GM12874 (cell line): ENCODE measurements at regions not wholly inside any gene's neighbourhood (a gene's known extent, or its start where the extent isn't known, plus 50 kb on each side); places are given as distances from the start of the nearest gene placed in this dataset.

Source experiments
- TF ChIP-seq, protein P1 (sequence below): IDR thresholded peaks from 2 replicates; pipeline ENCODE4 v1.5.1; 2011; ENCODE audit warnings: low read depth, mild to moderate bottlenecking, control low read depth, low read length, moderate library complexity; ENCODE audit not compliant: insufficient read depth

DNA sequence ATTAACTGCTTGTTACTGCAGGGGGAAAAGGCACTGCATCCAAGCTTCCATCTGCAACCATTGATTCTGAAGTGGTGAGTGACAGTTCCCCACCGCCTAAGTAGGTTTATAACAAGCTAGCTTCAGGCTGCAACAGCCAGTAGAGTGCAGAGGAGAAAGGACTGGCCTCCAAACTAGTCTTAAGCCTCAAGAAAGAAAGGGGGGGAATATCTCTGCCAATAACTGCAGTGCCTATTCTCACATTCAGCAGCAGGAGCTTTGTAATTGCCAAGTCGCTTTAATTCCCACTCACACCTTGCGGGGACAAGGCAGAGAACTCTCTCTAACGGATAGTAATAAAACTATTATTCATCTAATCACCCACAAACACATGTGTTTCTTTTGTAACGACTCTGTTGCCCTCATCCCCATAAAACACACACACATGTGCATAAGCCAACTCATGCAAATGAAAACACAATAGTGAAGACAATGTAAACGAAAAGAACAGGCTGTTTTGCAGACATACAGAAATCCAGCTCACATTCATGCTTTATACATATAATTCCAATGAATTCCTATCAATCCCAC, 1963.3 kb upstream of the PIK3C3 start:
- TF ChIP-seq, protein P1, sequence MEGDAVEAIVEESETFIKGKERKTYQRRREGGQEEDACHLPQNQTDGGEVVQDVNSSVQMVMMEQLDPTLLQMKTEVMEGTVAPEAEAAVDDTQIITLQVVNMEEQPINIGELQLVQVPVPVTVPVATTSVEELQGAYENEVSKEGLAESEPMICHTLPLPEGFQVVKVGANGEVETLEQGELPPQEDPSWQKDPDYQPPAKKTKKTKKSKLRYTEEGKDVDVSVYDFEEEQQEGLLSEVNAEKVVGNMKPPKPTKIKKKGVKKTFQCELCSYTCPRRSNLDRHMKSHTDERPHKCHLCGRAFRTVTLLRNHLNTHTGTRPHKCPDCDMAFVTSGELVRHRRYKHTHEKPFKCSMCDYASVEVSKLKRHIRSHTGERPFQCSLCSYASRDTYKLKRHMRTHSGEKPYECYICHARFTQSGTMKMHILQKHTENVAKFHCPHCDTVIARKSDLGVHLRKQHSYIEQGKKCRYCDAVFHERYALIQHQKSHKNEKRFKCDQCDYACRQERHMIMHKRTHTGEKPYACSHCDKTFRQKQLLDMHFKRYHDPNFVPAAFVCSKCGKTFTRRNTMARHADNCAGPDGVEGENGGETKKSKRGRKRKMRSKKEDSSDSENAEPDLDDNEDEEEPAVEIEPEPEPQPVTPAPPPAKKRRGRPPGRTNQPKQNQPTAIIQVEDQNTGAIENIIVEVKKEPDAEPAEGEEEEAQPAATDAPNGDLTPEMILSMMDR: no peak

DNA sequence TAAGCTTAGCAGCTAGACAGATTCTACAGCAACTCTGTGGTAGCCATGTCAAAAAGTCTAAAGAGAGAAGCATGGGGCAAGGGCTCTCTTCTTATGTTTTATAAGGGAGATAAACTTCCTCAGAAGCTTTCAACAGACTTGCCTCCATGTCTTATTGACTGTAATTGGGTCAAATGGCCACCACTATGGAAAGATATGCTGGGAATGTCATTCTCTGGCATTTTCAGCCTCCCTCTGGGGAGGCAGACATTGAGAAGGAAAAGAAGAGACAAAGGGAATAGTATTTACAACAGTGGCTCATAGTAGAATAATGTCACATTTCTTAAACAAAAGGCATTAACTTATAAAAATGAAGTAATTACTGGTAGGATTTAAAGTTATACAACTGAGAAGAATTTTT, 1964.5 kb upstream of the PIK3C3 start:
- TF ChIP-seq, protein P1: no peak

DNA sequence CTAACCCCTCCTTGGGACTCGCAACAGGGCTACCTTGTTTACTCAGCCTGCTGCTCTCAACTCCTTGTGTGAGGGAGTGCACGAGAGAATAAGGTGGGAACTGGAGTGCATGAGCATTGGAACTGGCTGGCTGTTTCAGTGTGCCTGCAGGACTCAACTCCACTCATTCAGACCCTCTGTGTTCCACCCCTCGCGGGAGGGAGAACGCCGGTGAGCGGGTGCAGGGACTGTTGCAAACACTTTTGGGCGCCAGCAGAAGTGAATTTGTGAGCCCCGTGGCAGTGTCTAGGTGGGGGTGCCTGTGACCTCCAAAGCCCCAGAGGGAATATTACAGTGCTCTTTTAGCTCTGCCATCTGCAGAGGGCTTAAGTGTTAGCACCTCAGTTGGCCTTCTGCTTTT, 1978.3 kb upstream of the PIK3C3 start:
- TF ChIP-seq, protein P1: no peak

DNA sequence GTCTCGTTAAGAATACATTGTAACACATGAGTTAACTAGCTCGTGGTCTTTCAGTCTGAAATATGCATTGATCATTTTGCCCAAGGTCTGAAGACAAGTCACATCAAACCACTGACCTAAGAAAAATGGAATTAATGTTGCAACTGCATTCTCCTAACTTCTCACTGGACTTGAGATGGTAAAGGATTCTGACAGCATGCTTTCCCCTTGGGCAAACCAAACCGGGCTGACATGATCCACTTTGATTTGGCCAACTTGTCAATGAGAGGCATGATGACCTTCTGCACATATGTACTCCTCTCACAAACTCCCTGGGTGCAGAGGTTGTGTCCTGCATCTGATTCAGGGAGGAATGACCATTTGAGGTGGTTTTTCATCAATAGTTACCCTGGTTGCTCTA, 1982.5 kb upstream of the PIK3C3 start:
- TF ChIP-seq, protein P1: no peak

DNA sequence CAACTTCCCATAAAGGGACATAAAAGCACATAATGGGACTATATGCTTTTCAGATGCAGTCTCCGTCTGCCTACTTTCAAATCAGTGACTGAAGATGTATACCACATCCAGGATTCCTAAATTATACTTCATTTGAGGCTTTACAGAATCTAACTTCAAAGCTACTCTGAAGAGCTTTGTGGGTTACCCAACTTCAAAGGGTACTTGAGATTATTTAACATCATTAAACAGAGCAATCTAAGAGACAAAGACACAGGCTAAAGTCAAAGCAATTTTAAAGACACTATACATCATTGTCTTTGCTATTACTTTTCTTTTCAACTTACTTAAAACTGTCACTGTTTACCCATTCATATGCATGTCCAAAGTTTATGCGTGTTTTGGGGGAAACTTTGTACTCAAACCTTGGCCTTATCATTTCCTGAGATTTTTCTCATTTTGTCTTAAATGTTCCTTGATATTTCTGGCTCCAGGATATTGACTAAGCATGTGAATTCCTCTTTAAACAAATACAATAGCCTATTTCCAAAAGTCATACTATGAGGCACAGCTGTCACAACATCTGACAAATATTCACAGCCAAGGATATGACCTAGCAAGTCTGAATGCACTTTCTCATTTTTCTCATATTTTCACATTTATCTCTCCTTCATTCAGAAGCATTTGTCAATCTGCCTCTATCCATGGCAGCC, 1985.1 kb upstream of the PIK3C3 start:
- TF ChIP-seq, protein P1: no peak

DNA sequence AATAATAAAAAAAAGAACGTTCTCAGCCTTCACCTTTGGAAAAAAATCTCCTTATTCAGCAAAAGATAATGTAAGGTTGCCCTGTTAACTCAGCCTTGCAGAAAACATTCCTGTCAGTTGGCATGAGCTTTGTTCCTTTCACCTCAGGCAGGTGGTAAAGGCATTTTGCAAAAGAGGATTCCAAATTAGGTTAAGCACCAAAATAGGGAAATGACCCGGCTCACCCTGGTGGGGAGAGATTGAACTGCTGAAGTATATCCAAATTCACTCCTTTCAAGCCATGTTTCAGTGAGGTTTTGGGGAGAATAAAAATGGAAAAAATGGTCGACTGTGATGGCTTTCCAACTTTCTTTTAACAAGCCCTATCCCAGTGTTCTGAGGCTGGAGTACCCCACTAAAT, 1988.8 kb upstream of the PIK3C3 start:
- TF ChIP-seq, protein P1: no peak

DNA sequence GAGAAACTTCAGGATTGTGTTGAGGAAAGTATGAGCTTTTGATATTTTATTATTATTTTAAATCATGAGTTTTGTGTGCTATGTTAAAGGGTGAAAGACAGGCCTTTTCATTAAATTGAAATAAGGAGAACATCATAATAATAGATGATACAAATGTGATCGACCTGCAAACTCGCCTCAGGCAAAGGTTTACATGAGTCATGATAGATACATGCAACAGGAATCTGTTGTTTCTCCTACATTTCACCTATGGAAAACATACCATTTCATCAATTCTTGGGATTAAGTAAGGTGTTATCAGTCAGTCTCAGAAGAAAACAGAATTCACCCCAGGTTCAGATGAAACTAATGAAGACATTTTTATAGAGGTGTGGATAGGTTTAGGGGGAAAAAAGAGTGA, 1992.5 kb upstream of the PIK3C3 start:
- TF ChIP-seq, protein P1: no peak

DNA sequence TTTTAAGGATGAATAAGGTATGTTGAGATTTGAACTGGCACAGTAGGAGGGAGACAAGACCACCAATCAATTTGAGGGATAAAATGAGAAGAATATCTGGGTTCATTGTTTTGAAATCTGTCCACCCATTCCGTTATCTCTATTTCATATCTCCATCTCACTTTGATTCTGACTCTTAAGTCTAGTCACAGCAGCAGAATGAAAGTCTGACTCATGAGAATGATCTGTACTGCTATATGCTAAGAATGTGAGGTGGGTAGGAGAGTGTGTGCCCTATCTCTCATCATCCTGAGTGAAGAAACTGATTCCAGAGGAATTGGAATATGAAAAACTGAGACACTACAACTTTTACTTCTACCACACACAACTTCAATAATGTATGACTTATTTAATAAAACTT, 1994.5 kb upstream of the PIK3C3 start:
- TF ChIP-seq, protein P1: no peak
